ENCODE measurements at regions not wholly inside any gene's neighbourhood (a gene's known extent, or its start where the extent isn't known, plus 50 kb on each side); places are given as distances from the start of the nearest gene placed in this dataset.
"Not testable (repeated sequence)": the region's sequence is repeated elsewhere in the genome, so short reads cannot be mapped to it uniquely, and the experiment has no call there.

DNA sequence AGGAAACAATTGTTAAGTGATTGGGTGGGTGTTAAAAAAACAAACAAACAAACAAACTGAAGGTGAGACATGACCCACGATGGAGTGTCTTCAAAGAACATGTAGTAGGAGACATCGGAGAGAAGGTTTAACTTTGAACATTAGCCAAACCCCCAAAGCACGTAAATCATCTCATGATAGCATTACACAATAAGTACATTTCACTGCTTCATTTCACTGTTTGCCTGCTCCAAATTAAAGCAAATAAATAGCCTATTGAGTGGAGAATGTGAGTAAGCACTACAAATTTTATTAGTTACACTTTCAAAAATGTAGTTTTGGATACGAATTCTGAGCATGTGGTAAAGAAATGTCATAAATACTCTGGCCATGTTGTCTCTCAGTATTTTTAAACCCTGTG, 287.0 kb downstream of the SI start:
- 66 to 68% methylated on average over 4 of the region's 4 CpGs for WGBS, 2 donors
- DNase-seq = no peak
- H3K36me3 ChIP-seq (replicated peaks in 1 of 2; ENCODE audit: insufficient read depth in 1 of 2, low read depth in 2 of 2) = no peaks in the 10 kb centered on the region
- intact Hi-C loops (cut with DNase I) = no loop called here
- TF ChIP-seq, protein P1, sequence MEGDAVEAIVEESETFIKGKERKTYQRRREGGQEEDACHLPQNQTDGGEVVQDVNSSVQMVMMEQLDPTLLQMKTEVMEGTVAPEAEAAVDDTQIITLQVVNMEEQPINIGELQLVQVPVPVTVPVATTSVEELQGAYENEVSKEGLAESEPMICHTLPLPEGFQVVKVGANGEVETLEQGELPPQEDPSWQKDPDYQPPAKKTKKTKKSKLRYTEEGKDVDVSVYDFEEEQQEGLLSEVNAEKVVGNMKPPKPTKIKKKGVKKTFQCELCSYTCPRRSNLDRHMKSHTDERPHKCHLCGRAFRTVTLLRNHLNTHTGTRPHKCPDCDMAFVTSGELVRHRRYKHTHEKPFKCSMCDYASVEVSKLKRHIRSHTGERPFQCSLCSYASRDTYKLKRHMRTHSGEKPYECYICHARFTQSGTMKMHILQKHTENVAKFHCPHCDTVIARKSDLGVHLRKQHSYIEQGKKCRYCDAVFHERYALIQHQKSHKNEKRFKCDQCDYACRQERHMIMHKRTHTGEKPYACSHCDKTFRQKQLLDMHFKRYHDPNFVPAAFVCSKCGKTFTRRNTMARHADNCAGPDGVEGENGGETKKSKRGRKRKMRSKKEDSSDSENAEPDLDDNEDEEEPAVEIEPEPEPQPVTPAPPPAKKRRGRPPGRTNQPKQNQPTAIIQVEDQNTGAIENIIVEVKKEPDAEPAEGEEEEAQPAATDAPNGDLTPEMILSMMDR (IDR thresholded peaks at IDR 0.05) = no peak
- no peak for TF ChIP-seq POLR2A (IDR thresholded peaks at IDR 0.05)
- H3K9me3 ChIP-seq = no peaks in the 10 kb centered on the region
- no peak overlapping the region for H3K27ac ChIP-seq
- H3K27me3 ChIP-seq = no peaks in the 10 kb centered on the region
- ATAC-seq = no peak
- no peaks in the 10 kb centered on the region for H3K4me1 ChIP-seq
- H3K4me3 ChIP-seq = no peak overlapping the region

DNA sequence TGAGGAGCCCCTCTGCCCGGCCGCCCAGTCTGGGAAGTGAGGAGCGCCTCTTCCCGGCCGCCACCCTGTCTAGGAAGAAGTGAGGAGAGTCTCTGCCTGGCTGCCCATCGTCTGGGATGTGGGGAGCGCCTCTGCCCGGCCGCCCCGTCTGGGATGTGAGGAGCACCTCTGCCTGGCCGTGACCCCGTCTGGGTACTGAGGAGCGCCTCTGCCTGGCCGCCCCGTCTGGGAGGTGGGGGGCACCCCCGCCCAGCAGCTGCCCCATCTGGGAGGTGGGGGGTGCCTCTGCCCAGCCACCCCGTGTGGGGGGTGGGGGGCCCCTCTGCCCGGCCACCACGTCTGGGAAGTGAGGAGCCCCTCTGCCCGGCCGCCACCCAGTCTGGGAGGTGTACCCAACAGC, 293.9 kb downstream of the SI start:
- ATAC-seq; H3K4me3 ChIP-seq; H3K27ac ChIP-seq; H3K4me1 ChIP-seq; intact Hi-C loops (cut with DNase I); DNase-seq; H3K27me3 ChIP-seq; H3K36me3 ChIP-seq (replicated peaks in 1 of 2; ENCODE audit: insufficient read depth in 1 of 2, low read depth in 2 of 2); H3K9me3 ChIP-seq: not testable (repeated sequence)
- 92 to 94% methylated on average over 3 to 8 of the region's 21 CpGs for WGBS, 2 donors

DNA sequence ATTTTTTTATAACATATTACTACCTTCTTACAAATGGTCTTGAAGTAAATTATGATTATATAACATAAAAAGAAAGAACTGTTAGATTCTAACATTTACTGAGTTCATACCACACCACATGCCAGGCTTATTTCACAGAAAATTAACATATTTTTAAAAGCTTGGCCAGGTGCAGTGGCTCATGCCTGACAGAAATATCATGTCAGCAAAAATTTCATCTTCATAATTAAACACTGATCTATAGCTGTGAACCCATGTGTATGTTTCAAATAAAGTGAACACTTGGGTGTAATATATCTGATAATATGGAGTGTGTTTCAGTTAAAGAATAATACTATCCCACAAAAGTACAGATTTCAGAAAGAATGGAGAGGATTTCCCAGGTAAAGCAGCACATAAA, 296.5 kb downstream of the SI start:
- Histone ChIP-seq H3K9me3 (no peaks in the 10 kb centered on the region), H3K4me3 (no peak overlapping the region), H3K36me3 (replicated peaks in 1 of 2; ENCODE audit: insufficient read depth in 1 of 2, low read depth in 2 of 2) (no peaks in the 10 kb centered on the region), H3K4me1 (peaks cover 7% of the 10 kb centered on the region), H3K27me3 (no peaks in the 10 kb centered on the region), H3K27ac (no peak overlapping the region)
- intact Hi-C loops (cut with DNase I) = no loop called here
- DNase-seq (no peak), ATAC-seq (no peak)
- no peak for TF ChIP-seq POLR2A (IDR thresholded peaks at IDR 0.05)
- TF ChIP-seq, protein P1 (IDR thresholded peaks at IDR 0.05) = no peak

DNA sequence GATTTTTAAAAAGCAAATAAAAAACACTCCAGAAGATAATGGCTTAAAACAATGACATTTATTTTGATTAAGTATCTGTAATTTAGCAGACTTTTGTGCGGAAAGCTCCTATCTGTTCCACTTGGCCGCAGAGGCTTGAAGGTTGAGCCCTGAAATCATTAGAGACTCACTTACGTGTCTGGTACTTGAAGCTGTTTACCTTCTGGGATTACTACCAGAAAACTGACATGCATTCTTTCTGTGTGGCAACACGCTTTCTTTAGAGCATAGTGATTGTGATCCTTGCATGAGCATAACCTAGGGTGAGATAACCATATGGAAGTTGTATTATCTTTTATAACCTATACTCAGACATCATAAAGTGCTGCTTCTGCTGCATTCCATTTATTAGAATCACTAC, 298.5 kb downstream of the SI start:
- ATAC-seq (no peak), DNase-seq (no peak)
- TF ChIP-seq, protein P1 (IDR thresholded peaks at IDR 0.05) = no peak
- TF ChIP-seq POLR2A (IDR thresholded peaks at IDR 0.05) = no peak
- H3K4me3 ChIP-seq = no peak overlapping the region
- no peaks in the 10 kb centered on the region for H3K36me3 ChIP-seq (replicated peaks in 1 of 2; ENCODE audit: insufficient read depth in 1 of 2, low read depth in 2 of 2)
- intact Hi-C loops (cut with DNase I) = no loop called here
- H3K9me3 ChIP-seq = no peaks in the 10 kb centered on the region
- H3K27ac ChIP-seq = no peak overlapping the region
- no peaks in the 10 kb centered on the region for H3K27me3 ChIP-seq
- 12 to 13% methylated on average over 4 of the region's 4 CpGs for WGBS, 2 donors
- H3K4me1 ChIP-seq = peaks cover 7% of the 10 kb centered on the region

DNA sequence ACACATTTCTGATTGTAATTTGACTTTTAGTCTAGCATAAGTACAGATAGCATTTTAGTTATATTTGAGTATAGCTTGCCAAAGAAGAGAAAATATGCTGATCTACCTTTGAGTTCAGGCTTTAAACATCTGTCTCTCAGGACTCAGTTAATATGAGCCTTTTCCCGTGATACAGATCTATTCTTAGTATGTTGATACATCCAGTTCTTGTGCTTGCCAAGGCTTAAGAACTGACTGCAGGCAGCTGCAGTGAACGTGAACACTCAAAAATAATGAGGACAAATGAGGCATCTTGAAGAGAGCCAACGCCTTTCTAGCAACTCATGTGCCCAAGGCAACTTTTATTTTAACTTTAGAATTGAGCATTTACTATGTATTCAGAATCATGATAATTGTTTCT, 325.5 kb downstream of the SI start:
- ATAC-seq (no peak), DNase-seq (no peak)
- H3K4me1 ChIP-seq = no peaks in the 10 kb centered on the region
- no peak overlapping the region for H3K4me3 ChIP-seq
- no peaks in the 10 kb centered on the region for H3K9me3 ChIP-seq
- no peaks in the 10 kb centered on the region for H3K27me3 ChIP-seq
- no peak overlapping the region for H3K27ac ChIP-seq
- intact Hi-C loops (cut with DNase I) = no loop called here
- no peaks in the 10 kb centered on the region for H3K36me3 ChIP-seq (replicated peaks in 1 of 2; ENCODE audit: insufficient read depth in 1 of 2, low read depth in 2 of 2)
- TF ChIP-seq POLR2A (IDR thresholded peaks at IDR 0.05) = no peak
- TF ChIP-seq, protein P1 (IDR thresholded peaks at IDR 0.05) = no peak
- WGBS, 2 donors = 50 to 65% methylated on average over 3 of the region's 3 CpGs
